GM21786 (cell line): ENCODE measurements at regions not wholly inside any gene's neighbourhood (a gene's known extent, or its start where the extent isn't known, plus 50 kb on each side); places are given as distances from the start of the nearest gene placed in this dataset.
"Not testable (repeated sequence)": the region's sequence is repeated elsewhere in the genome, so short reads cannot be mapped to it uniquely, and the experiment has no call there.

Experiments
- ATAC-seq: cut with Tn5 transposase; IDR thresholded peaks from one replicate; pipeline ENCODE4 v1.9.1; 2021; ENCODE audit not compliant: unreplicated experiment

DNA sequence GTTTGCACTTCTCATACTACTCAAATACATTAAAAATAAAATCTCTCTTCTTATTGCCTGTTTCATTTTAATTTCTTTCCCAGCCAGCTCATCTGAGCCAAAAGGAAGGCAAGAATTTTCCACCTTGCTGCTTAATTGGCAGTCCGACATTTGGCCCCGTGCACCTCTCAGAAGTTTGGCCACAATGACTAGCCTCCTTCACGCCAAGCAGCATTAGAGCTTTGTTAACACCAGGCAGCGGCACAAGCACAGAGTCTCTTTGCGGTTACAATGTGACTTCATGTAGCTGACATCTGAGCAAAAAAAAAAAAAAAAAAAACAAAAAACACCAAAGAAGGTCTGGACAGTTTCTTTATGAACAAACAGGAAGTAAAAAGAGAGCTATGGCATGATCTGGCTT, 248.9 kb downstream of the OSR1 start:
- ATAC-seq: no peak

DNA sequence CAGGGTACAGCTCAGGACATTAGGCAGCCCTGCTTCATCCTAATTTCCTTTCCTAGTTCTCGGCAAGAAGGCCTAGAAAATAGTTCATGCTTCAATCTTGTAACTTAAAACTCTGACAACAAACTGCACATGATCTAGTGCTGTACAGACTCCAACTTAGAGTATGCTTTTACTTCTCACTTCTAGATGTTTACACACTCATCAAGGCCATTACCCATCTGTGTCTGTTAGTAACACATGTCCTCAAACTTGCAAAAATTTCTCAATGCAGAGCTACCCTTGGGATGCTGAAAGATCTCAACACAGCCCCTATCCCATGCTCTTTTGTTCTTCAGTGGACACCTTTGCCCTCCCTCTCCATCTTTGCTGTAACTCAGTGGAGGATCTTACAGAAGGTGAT, 252.0 kb downstream of the OSR1 start:
- no peak for ATAC-seq

- no peak for ATAC-seq
Measured at GRCh38 chr2:19104503-19104902, 253.9 kb downstream of the OSR1 start.

DNA sequence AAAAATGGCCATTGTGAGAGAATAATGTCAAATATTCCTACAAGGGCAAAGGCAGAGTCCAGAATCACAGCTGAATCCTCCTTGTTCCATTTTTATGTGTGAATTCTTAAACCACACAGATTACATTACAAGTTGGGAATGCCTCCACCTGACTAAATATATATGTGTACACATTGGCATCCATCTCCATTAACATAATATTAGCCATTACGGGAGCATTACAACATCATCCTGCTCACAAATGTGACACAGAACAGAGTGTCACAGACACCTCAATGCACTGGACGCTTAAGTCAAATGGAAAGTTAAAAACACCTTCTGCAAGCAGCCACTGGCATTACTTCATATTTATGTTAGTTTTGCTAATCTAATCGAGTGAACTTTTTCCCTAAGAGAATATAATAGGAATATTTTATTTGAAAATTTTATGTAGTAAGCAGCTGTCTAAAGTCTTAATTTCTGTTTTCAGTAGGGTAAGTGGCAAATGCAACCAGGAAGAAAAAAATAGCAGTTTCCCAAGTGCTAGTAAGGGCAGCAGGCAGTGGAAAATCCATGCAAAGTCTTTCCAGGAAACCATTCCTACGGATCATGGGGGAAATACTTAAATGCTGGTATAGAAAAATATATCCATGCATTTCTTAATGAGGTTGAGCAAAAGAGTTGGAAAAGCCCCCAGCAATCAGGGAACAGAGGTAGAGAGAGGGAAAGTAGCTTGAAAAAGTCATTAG, 255.6 kb downstream of the OSR1 start:
- ATAC-seq: no peak

DNA sequence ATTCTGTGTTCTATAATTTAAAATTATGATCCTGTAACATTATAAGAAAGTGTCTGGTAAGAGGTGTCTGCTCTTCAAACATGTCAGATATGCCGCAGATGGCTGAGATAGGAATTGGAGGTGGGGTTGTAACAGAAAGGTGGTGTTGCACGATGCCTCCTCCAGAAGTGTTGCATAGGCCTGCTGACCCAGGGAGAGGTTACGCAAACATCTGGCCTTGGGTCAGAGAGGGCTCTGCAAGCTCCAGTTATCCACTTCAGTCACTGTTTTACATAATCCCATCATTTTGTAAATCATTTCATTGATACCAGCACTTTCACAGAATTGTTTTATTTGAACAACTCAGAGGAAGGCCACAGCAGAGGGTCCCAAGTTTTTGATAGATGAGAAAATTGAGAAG, 256.5 kb downstream of the OSR1 start:
- ATAC-seq: no peak

- ATAC-seq: no peak
Measured at GRCh38 chr2:19100570-19100969, 257.9 kb downstream of the OSR1 start.

DNA sequence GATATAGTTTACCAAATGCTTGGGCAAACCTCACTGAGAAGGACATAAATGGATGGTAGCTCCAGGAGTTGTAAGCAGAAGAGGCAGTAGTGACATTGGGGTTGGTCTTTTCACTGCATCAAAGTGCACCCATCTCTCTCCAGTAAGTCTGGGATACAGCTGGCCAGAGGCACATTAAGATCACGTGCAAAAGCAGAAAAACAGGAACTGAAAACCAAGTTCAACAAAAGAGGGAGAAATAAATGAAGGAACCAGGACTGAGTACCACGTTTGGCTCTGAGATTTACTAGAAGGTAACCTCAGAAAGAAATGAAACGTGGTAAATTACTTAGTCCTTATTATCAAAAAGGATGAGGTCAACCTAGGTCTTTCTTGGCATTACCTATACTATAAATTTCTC, 259.2 kb downstream of the OSR1 start:
- no peak for ATAC-seq

DNA sequence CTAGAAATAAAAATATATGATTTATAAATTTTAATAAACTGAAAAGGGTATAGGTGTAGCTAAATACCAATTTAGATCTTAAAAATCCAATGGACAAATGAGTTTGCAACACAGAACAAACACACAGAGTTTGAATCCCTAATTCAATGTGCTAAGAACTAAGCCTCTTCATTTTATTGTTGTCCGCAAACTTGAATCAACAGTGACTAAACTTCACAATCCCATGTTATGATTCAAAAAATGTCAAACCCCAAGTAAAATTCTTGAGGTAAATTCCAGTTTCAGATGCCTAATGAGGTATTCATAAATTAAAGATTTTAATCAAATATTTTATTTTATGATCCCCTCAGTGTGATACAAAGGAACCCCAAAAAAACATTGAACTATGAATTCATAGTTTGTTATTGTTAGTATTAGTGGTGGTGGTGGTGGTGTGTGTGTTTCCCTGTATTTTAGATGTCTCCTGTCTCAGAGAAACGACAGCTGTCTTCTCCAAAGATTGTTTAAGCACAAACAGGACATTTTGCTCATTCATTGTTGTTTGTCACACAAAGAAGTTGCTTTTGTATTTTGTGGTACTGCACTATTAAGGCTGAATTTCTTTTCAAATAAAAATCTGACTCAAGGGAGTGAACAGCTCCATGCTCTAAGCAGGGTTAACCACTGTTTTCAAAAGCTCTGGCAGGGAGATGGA, 259.8 kb downstream of the OSR1 start:
- ATAC-seq: no peak

DNA sequence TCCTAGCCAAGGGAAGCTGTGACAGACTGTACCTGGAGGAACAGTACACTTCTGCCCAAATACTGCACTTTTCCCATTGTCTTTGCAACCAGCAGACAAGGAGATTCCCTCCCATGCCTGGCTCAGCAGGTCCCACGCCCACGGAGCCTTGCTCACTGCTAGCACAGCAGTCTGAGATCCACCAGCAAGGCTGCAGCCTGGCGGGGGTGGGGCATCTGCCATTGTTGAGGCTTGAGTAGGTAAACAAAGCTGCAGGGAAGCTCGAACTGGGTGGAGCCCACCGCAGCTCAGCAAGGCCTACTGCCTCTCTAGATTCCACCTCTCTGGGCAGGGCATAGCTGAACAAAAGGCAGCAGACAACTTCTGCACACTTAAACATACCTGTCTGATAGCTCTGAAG, 268.9 kb downstream of the OSR1 start:
- ATAC-seq: not testable (repeated sequence)

DNA sequence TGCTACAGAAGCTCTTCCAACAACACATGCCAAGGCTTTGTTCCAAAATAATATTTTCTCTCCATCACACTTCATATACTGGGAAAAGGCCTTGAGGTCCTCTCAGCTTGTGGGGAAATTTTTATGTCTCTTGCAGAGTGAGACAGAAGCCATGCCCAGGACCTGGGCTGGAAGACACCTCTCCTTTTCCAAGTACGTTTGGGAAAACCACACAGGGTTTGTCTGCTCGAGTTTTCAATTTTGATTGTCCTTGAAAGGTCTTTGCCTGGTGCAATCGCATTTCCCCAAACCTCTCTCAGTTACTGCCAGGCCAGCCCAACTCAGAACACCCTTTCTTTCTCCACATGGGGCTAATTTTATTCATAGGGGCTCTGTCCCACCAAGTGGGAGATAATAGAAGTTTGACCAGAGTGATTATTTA, 272.2 kb downstream of the OSR1 start:
- ATAC-seq: no peak

GRCh38 chr2:19078709-19079108, 279.7 kb downstream of the OSR1 start:
- no peak for ATAC-seq

GRCh38 chr2:19073522-19073921, 284.9 kb downstream of the OSR1 start:
- no peak for ATAC-seq

GRCh38 chr2:19072161-19072560, 286.3 kb downstream of the OSR1 start:
- no peak for ATAC-seq

DNA sequence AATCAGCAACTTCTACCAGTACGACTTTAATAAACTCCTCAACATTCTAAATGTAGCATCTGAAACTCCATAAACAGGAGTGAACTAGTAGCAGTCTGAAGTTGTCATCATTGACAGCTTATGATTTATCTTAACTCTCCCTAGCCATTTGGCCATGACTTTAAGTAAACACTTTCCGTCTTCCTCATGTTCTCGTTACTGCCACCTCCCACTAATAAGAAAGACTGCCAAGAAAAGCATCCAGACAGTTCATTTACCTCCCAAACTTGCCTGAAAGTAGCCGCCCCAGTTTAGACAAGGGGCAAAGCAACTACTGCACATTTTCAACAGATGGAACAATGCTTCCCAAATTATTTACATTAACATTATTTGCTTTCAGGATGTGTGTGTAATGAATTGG, 287.5 kb downstream of the OSR1 start:
- no peak for ATAC-seq

DNA sequence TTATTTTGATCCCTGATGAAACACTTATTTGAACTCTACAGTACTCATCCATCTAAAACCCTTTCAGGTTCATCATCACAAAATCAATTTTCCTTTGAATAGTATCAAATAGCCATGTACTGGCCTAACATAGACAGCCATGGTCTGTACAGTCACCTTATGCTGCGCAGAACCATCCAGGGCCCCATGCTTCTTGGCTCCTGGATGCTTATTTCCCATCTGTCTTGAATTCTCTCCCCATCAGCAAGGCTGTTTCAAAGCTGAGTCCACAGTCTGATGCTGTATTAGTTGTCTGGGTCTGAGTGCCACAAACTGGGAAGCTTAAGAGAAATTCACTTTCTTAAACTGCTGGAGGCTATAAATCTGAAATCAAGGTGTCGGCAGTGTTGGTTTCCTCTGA, 290.2 kb downstream of the OSR1 start:
- ATAC-seq: no peak

- ATAC-seq: no peak
Measured at GRCh38 chr2:19062370-19062769, 296.1 kb downstream of the OSR1 start.

DNA sequence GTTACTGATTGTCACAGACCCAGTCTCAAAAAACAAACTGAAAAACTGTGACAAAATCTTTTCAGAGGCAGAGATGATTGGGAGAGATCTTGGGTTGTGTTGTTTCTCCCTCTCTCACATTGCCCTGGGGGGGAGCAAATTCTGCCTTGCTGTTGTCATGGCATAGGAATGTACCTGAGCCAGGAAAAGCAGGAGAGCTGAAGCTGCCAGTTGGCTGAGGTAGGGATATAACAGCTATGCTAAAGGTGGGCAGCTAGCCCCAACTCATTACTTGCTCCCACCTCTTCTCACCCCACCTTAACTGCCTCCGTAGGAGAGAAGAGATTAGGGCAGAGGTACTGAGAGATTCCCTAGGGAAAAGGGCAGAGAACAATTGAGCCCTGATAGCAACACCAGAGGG, 299.3 kb downstream of the OSR1 start:
- ATAC-seq: no peak

DNA sequence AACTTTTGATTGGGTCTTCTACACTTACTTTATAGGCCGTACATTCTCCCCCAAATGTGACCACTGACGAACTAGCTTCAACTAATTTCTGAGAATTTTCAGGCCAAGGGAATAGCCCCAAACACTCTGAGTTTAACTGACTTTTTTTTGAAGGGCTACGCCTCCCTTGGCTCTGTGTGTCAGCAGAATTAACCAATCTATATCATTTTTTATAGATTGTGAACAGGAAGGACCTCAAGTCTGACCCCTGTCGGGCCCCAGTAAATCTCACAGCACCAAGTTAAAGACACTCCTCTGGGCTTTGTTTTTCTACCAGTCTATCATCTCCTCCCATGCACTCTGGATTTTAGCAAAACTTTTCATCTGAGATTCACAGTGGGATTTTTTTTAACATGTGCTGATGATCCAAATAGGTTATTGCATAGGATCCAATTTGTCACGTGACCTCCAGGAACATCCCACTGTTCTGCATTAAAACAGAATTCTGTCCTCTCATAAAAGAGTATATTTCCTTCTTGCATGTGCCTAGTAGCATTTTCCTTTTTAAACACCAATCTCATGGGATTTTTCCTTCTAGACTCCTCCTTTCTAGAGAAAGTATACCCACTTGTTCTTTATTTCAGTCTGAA, 307.1 kb downstream of the OSR1 start:
- no peak for ATAC-seq

- no peak for ATAC-seq
Measured at GRCh38 chr2:19050354-19050753, 308.1 kb downstream of the OSR1 start.

- no peak for ATAC-seq
Measured at GRCh38 chr2:19048593-19049266, 309.7 kb downstream of the OSR1 start.

DNA sequence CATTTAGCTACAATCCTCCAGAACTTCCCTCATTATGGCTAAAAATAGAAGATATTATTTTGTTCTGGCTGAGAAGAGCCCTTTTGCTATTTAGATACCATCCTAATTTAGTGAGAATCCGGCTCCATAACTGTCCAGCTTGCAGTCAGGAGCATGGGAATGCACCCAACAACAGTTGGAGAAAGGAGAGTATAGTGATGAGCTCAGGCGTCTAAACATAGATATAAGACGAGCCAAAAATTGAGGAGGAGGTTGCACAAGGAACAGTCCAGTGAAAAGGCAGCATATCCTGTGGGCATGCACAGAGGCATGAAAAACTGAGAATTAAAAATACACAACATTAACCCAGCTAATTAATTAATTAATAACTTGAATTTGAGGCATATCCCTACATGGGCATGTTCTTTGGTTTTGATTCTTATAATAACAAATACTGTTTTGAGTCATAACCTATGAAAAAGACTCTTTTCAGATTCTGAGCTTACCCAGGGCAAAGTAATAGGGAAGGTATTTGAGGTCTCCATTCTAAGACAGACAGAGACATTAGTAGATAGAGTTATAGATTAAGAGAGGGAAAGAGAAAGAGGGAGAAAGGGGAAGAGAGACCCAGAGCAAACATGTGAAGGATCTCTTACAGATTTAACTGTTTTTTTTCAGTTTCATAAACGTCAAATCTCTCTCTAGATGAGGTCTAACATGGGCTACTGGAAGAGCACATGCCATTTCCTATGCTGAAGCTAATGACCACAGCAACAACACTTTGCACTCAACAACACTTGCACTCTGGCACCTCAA, 311.2 kb downstream of the OSR1 start:
- ATAC-seq: peak; percentile 83
